HG03558 (cell line): ENCODE measurements at regions not wholly inside any gene's neighbourhood (a gene's known extent, or its start where the extent isn't known, plus 50 kb on each side); places are given as distances from the start of the nearest gene placed in this dataset.
A peak's percentile ranks its signal among the peaks of the same experiment; 100 is the strongest.

Source experiments
- ATAC-seq: cut with Tn5 transposase; IDR thresholded peaks from one replicate; pipeline ENCODE4 v1.9.1; 2021; ENCODE audit warnings: moderate number of reproducible peaks; ENCODE audit not compliant: unreplicated experiment; ENCODE audit errors: extremely low read depth

DNA sequence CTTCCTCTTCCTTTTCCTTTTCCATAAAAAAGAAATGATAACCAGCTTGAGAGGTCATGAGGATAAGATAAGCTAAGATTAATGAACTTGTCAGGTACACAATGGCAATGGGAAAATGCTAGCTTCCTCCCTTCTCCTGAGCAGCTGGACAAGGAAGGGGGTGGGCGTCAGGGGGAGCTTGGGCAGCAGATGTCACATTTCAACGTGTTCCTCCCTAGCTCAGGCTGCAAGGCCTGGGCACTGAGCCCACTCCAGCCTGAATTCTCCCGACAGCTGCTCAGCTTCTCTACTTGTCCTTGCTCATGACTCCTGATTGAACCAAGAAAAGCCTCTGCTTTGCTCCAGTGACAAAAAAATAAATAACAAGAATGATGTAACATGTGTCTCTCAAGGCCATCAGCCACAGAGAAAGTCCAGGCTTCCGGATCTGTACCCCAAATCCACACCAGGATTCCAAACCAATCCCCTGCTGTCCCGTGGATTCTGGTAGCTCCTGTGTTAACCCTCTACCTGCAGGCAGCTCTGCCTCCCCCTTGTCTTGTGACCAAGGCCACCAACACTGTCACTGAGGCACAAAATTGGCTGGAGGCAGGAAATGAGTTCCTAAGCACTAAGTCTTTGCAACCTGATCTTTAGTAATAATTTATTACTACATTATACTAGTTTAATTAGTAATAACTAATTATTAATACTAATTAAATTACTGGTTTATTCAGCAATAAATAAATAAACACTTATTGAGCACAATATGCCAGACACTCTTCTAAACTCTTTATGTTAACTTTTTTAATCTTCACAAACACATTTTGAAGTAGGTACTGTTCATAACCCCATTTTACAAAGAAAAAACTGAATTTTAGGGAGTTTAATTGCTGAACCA is 146.5 kb downstream of the CCDC34 start:
- no peak for ATAC-seq

DNA sequence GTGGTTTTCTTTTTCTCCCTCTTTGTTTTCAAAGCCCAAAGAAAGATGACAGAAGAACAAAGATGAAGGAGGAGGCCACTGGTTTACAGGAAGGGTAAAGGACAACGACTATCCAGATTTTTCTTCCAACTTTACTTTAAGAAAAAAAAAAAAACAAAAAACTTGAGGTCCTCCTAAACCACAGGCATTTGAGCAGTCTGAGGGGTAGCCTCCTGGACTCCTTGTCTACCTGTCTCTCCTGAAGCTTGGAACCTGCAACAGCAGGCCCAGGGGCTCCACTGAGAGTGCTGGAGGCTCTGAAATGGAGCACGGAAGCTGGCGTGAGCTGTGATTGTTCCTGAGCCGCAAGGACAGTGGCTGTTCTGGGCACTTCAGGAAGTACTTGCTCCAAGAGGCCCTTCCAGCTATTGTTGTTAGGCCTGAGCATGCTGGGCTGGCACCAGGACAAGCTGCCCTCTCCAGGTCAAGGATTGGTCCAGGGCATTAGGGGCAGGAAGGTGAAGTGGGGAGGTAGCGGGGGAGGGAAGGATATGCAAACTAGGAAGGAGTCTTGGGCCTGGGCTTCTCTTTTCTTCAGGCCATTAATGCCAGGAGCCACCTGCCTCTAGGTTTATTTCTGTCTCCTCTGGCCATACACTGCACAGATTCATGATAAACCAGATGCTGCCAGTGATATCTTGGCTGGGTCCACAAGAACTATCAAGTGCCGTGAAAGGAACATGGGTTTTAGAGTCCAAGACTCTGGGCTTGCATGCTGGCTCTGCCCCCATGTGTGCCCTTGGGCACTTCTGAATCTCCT is 147.3 kb downstream of the CCDC34 start:
- ATAC-seq = no peak

DNA sequence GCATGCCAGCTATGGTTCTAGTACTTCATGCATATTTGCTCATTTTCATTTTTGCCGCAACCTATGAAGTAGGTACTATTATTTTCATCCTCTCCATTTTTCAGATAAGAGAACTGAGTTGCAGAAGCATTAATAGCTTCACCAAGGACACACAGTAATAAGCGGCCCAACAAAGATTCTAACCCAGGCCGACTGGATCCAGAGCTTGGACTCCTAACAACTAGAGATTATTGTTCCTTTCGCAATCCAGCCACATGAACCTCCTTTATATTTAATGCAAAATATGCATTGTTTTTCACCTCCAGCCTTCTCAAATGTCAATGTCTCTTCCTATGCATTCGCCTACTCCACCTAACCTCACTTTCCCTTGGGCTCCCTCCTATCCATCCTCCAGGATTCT is 148.3 kb downstream of the CCDC34 start:
- no peak for ATAC-seq

DNA sequence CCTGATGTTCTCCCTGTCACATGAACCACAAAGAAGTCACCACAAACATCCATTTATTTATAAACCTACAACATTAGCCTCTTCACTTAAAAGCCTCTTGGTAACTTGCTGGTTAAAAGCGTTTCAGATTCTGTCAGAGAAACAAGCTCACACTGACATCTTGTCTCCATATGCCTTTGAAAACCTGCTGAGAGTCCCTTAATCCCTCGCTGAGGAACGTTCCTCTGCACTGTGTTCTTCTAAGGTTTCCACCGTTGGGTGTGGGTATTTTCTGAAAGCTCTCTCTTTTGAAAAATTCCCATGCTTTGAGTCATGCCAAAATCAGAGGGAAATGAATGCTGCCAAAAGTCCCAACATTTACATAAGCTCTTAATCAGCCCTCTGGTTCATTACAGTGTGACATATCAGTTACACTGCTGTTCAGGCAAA is 149.8 kb downstream of the CCDC34 start:
- ATAC-seq = no peak

DNA sequence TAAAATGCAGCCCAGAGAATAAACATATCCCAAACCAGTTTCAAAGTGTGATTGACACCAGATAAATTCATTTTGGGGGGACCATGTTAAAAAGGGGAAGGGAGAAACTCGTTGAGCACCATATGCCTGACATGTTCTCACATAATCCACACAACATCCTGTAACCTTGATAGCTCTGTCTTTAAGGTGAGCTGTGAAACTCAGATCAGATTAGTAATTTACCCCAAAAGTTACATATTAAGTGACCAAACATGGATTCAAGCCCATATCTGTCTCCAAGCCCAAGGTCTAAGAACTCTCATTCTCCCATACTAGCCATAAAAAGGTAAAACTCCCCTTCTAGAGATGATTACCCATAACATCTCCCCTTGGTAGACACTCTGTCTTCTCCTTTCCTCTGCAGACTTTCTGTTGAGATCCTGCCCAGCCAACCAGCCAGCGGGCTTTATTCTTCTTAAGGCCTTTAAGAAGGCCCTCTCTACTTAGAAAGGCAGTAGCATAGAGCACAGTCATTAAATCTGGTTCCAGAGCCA is 150.7 kb downstream of the CCDC34 start:
- peak; percentile 24 for ATAC-seq

DNA sequence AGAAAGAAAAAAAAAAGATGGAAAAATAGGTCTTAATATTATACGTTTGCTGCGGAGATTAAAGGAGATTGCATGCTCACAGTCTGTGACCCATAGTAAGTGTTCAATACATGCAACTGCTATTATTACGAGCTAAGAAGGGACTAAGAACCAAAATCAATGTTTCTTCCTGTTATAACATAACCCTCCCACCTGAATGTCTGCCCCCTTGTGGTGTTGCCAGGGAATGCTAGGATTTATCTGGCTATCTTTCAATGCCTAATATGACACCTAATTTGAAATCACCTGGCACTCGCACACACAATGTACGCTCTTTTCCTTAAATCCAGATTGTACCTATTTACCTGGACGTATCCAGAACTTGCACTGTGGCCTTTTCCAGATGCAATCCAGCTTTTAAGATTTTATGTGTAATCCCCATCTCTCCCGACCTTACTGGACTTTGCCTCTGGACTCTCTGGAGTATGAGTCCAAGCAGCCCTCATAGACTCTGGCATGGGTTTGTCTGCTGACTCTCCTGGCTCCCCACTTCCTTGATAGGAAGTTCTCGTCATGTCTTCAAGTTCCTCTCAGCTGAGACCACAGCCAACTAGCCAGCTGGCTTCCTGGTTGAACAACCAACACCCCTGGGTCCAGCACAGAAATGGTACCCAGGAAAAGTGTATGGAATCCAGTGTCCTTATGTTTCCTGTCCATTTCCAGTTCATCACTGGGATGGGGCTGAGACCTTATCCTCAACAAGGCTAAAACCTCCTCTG is 151.5 kb downstream of the CCDC34 start:
- no peak for ATAC-seq

DNA sequence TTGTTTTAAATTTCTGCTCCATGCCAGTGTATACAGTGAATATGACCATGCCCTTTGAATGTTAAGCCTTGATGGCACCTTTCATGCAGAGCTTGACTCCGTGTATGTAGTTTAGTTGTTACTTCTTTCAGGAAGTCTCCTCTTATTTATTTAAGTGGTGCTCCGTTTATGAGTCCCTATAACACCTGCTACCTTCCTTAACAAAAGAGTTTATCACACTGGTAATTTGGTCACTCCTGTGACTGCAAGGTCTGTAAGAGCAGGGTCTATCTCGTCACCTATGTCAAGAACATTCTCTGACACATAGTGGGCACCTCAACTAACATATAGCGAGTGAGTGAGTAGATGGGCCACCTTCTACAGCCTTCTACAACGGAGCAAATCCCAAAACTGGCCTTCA is 152.5 kb downstream of the CCDC34 start:
- no peak for ATAC-seq

DNA sequence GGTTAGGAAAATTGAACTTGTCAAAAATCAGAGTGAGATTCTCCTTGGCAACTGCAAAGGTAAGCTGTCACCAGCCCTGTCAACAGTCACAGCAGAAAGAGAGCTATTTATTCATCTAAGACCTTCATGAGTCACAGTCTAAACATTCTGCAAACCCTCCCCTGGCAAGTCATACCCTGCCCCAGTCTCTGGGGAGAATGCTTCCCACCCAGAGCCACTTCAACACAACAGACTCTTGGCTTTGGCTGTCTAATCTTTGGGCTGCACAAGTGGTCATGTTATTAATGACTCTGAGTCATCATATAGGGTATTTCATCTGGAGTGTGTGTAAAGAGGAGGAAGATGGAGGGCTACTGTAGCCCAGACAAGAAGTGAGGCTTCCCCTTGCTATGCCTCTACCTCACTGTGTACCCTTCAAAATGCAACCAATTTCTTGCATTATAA is 153.4 kb downstream of the CCDC34 start:
- ATAC-seq = peak; percentile 46

DNA sequence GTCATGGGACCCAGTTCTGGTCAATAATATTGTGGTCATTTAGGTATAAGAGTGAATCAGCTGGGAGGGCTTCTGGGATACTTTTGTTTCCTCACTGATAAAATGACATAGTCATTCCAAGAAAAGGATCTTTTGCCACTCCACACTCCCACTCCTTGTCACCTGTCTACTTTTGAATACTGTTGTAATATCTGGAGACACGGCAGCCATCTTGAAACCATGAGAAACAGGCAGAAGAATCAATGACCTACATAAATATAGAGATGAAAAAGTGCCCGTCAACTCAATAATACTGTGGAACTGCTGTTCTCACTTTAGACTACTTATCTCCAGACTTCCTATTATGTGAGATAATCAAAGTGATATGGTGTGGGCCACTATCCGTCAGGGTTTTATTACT is 154.2 kb downstream of the CCDC34 start:
- no peak for ATAC-seq

DNA sequence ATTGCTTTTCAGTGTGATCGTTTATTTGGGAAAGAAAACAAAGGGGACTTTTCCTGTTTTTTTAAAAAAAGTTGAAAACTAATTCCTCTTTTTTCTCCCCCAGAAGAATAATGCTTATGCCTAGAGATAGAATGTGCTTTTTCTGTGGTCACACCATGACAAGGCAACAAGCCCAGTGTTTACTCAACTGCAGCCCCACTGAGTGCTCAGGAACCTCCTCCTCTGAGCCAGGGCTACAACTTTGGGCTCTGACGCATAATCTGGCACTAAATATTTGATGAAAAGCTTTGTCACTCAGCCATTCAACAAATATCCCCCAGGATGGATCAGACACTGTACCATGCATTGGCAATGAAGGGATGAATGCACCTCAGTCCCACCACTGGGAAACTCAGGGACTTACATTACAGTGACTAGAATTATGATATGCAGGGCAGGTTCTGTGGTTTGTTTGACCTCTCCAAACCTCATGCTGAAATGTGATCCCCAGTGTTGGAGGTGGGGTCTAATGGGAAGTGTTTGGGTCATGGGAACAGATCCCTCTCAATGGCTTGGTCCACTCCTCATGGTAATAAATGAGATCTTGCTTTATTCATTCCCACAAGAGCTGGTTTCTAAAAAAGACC is 155.9 kb downstream of the CCDC34 start:
- no peak for ATAC-seq

DNA sequence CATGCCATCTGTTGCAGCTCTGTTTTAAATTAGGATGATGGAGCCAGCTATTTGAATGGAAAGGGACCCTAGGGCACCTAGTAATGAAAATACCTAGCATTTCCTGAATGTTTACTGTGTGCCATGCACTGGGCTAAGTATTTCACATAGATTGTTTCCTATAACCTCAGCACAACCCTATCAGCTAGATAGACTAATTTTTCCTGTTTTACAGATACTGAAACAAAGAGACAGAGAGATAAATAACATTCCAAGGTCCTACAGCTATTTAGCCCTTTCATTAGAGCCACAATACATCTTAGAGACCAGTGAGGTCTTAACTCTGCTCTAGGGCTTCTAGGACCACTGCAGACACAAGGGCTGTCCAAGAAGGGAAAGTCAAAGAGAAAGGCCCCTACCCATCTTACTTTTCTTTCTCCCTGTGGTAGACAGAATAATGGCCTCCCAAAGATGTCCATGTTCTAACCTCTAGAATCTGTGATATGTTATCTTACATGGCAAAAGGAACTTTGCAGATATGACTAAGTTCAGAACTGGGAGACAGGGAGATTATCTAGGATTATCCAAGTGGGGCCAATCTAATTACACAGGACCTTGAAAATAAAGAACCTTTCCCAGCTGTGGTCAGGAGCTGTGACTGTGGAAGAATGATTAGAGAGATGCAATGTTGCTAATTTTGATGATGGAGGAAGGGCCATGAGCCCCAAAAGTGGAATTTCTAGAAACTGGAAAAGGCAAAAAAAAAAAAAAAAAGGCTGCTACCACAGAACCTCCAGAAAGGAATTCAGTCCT is 157.0 kb downstream of the CCDC34 start:
- no peak for ATAC-seq

DNA sequence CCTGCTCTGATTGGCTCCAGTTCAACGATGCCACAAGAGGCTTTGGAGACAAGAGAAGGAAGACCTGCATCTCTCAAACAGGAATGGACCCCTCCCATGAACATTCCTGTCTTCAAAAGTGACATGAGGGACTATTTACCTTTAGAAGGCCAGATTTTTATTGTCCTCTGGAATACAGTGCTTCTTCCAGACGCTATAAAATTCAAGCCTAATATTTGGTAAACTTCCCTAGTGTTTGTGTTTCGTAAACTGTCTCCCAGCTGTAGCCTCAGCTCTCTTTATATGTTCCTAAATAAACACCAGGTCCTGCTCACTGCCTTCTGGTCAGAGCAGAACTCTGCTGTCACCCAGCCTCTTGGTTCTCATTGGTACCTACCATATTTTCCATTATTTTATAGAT is 157.8 kb downstream of the CCDC34 start:
- no peak for ATAC-seq

DNA sequence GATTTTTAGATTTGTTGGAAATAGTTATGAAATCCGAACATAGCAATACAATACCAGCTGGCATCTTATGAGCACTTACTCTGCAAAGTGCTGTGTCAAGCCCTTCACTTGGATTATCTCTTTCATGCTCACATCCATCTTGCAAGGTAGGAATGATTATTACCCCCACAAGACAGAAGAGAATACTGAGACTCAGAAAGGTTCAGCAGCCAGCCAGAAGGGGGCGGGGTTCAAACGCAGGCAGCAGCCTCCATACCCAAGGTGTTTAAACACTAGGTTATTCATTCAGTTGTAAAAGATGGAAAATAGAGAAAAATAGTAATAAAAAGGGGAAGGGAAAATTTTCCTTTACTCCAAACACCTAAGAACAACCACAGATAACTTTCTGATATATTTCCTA is 158.5 kb downstream of the CCDC34 start:
- ATAC-seq = no peak

DNA sequence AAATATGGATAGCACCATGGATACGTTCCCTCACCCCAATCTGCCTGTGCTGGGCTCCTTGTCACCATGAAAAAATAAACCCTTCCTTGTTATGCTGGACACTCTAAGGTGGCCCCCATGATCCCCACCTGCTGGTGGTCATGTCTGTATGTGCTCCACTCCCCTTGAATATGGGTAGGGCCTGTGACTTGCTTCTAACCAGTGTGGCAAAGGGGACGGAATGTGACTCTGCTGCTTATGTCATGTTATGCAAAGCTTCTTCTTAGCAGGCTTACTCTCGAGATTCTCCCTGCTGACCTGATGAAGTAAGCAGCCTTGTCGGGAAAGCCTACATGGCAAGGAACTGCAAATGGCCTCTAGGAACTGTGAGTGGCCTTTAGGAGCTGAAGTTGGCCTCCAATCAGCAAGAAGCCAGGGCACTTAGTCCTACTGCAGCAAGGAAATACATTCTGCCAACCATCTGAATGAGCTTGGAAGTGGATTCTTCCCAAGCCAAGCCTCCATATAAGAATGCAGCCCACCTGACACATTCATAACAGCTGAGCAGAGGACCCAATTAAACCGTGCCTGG is 159.9 kb downstream of the CCDC34 start:
- no peak for ATAC-seq

DNA sequence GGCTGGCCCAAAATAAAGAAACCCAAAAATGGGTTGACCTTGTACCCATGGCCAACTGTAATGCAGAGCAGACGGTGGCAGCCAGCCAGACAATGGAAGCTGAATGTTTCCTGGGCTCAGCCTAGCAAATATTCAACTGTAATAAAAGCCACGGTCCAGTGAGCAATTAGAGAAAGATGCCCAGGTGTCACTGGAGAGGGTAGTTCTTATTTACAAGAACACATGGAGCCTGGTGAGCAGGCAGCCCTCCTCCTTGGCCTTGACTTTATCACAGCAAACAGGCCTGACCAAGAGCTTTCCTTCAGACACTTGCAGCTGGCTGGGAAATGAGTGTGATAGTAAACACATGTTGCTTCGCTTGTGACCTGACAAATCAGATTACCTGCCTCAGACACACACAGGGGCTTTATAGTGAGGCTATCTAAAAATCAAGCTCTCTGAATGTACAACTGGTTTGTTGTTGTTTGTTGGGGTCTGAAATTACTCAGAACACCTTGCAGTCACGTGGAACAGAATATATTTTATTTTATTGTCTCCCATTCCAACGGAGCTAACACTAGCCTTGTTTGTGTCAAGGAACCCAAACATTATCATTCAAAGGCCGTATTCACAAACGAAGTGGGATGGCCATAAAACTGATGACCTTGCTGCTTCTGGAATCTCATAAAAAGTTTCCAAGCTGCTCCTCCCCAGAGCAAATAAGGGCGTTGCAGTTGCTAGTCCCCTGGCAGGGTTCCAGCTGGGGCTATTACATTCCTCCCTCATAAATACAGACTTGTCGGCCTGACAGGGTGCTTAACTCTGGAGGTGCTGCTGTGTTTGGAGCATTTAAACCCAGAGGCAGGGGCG is 161.1 kb downstream of the BBOX1 start:
- no peak for ATAC-seq

DNA sequence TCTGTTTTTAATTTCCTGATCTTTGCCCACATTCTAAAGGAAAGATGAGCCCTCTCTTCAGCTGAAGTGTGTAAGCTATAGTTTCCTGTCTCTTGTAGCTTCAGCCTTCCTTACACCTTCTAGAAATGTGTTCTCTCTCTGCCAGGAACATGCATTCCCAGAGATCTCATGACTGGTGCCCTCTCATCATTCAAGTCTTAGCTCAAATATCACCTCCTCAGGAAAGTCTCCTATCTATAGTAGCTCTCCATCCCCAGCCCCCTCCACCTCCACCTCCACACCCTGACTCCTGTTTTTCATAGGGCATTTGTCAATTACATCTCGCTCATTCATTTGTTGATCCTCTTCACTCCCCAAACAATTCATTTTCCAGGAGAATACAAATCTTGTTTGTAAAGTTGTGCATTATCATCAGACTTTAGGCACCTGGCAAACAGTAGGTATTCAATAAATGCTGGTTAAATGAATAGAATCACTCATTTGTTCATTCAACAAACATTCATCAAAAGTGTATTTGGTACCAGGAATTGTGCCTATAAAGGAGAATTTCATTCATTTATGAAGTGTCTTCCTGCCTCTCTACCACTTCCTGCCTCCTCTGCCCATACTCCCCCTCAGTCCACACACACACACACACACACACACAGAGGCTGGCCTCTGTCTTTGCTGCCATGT is 160.3 kb downstream of the BBOX1 start:
- no peak for ATAC-seq

DNA sequence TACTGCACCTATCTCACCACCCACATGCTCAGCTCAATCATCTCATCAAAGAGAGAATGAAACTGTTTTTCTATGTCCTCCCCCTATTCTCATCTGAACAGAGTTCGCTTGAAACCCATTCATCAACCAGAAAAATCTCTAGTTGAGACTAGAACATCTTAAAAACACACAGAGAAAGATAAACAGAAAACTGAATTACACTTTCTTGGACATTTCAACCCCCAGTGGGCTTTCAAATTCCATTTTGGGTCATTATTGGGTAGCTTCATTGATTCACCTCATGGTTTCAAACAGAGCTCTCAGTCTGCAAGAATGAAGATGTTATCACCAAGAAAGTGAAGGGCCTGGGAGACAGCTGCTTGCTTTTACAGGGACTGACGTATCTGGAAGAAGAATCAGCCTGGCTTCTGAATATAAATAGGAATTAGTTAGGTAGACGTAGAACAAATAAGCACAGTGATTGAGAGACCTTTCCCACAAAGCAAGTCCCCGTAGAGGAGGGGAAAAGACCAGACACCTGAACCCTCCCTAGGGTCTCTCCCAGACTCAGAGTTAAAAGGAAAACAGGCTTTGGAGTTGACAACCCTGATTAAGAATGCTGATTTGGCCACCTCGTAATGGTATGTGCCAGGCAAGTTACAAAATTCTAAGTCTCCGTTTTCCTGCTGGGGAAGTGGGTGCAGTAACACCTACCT is 155.7 kb downstream of the BBOX1 start:
- ATAC-seq = no peak
